GM19452 (cell line): ENCODE measurements at regions not wholly inside any gene's neighbourhood (a gene's known extent, or its start where the extent isn't known, plus 50 kb on each side); places are given as distances from the start of the nearest gene placed in this dataset.

Experiments used
- ATAC-seq: cut with Tn5 transposase; IDR thresholded peaks from one replicate; pipeline ENCODE4 v1.9.1; 2021; ENCODE audit not compliant: unreplicated experiment

GRCh38 chr20:19923762-19924161 is 93.4 kb upstream of the NAA20 start:
- no peak for ATAC-seq

- no peak for ATAC-seq
These were observed 92.9 kb upstream of the NAA20 start for GRCh38 chr20:19924255-19924654.

- ATAC-seq, result no peak
These were observed 90.6 kb upstream of the NAA20 start for GRCh38 chr20:19926591-19926990.

DNA sequence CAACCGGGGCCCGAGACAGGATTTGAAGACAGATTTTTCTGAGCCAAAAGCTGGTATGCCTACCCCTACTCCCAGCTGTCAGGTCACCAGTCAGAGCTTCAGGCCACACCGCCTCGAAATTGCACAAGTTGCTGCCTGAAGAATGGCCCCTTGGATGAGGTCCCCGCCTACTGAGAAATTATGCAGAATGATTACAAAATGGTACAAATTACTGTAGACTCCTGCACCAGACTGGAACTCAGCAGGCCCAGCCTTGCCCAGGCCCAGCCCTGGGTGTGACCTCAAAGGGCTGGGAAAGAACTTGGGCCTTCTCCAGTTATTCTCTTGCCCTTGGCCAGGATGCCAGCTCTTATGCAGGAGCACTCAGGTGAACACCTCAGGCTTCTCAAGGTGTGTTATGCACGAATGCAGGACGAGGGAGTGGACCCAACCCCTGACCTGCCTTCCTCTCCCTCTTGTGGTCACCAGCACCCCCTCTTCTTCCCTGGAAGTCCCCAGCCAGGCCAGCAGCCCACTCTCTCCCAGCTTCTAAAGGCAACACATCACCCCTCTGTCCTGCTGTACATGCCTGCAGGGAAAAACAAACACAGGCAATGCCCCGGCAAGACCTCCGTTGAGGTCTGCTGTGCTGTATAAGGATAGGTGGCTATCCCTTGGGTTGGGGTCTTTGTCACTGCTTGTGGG is 88.7 kb upstream of the NAA20 start:
- no peak for ATAC-seq

- no peak for ATAC-seq
These were observed 88.2 kb upstream of the NAA20 start for GRCh38 chr20:19929012-19929360.

- no peak for ATAC-seq
These were observed 87.5 kb upstream of the NAA20 start for GRCh38 chr20:19929481-19930145.

DNA sequence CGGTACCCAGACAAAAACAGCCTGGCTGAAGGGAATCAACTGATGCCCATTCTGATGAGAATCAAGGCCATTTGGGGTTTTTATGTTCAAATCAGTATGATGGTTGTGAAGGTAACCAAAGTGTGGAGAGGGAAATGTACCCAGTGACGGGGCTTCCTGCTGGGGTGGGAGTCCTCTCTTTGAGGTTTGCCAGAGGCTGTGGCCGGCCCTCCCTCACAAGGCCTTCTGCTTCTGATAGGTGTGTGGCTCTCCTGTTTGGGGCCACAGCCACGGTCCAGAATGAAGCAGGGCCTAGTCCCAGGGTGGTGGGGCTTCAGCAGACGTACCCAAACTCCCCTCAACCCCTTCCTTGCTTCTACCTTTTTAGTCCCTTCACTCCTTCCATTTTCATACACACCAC is 86.7 kb upstream of the NAA20 start:
- no peak for ATAC-seq

GRCh38 chr20:19932170-19932667 is 84.9 kb upstream of the NAA20 start:
- ATAC-seq, result no peak

DNA sequence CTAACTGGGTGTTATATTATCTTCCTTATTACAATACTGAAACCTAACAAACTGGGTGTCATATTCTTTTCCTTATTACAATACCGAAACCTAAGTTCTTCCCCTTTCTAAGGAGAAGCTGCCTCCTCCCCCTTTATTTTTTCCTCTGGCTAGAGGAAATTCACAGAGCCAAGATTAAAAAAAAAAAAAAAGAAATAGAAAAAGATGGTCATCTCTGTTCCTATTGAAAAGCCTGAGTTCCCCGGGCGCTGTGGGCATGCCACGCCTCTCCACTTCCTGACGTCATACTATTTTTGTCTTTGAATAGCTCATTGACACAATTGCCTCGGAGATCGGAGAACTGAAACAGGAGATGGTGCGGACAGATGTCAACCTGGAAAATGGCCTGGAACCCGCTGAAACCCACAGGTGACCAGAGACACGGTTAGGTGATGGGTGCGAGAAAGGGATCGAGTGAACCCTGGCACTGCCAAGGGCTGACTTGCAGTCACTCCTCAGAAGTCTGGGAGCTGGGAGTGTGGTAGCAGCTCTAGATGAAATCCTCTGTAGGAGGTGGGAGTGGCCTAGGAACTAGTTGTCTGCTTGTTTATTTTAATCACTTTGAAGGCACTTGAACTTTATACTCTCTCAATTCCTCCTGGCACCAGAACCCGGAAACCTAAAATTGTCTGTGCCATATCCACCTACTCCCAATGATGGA is 82.2 kb upstream of the NAA20 start:
- no peak for ATAC-seq

GRCh38 chr20:19935842-19936241 is 81.3 kb upstream of the NAA20 start:
- no peak for ATAC-seq

DNA sequence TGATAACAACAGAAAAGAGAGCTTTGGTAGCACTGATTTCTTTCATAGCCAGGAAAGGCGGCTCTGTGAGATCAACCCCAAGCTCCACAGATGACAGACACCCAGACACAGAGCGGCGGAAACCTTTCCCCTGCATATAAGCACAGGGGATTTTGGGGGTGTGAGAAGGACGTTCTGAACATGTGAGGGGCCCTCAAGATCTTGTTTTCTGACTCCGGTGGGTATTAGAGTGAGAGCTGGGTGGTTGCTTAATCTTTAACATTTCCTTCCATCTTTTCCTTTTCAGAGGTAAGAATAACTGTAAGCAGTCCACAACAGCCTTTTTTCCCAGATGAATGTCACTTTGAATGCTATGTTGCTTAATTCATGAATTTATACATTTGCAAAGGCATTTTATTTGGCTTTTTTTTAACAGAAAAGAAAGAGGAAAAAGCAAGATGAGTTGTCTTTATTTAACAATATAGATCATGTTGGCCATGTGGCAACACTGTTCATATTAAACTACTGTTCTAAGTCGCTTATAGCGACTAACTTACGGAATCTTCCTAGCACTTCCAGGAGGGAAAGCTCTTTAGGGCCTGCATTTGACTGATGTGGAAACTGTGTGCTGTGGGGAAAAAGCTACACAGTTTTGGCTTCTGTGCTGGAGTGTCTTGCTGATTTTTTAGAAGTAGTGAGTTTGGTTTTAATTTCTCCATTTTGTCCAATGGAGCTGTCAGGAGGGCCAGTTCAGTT is 80.5 kb upstream of the NAA20 start:
- ATAC-seq, result no peak

GRCh38 chr20:19937218-19937617 is 79.9 kb upstream of the NAA20 start:
- ATAC-seq, result no peak

DNA sequence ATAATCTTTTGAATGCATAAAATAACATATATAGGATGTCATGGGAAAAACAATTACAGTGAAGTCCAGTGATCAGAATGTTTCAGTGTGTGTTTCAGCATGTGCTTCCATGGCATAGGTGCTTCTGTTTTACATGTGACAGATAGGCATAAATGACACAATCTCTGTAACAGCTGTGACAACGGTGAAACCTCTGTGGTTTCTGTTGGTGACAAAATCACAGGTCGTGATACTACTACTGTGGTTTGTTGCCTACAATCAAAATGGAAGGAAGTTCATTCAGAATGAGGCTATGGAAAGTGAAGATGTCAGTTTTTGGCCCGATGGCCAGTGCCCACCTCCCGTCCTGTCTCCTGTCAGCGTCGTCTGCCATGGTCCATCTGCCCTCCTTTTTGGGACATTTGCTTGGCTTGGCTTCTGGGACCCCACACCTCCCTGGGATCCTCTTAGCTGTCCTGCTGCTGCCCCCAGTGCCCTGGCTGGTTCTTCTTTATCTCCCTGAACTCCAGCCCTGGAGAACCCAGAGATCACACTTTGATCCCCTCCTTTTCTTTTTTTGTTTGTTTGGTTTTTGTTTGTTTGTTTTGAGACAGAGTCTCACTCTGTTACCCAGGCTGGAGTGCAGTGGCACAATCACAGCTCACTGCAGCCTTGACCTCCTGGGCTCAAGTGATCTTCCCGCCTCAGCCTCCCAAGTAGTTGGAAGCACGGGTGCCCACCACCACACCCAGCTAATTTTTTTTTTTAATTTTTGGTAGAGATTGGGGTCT is 79.3 kb upstream of the NAA20 start:
- peak; percentile 84 for ATAC-seq

DNA sequence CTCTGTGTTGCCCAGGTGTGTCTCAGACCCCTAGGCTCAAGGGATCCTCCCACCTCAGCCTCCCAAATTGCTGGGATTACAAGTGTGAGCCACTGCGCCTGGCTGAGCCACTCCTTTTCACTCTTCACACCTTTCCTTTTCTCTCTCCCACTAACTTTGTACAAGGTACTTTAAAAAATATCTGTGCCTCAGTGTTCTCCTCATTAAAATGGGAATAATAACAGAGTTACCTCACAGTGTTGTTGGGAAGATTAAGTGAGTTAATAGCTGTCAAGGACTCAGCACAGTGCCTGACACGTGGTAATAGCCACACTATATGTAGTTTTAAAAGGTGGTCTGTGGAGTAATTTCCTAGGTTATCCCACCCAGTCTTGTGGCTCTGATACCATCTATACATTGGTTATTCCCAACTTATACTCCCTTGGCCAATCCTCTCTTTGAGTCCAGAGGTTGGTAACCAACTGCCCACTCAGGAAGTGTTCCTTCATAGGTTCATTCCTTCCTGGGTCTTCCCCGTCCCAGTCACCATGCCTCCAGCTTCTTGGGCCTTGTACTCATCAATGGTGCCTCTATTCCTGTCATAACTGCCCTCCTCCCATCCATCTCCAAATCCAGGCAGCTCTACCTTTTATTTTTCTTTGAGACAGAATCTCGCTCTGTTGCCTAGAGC is 78.6 kb upstream of the NAA20 start:
- no peak for ATAC-seq

GRCh38 chr20:19940988-19941460 is 76.1 kb upstream of the NAA20 start:
- no peak for ATAC-seq

- no peak for ATAC-seq
These were observed 74.6 kb upstream of the NAA20 start for GRCh38 chr20:19942611-19943010.

DNA sequence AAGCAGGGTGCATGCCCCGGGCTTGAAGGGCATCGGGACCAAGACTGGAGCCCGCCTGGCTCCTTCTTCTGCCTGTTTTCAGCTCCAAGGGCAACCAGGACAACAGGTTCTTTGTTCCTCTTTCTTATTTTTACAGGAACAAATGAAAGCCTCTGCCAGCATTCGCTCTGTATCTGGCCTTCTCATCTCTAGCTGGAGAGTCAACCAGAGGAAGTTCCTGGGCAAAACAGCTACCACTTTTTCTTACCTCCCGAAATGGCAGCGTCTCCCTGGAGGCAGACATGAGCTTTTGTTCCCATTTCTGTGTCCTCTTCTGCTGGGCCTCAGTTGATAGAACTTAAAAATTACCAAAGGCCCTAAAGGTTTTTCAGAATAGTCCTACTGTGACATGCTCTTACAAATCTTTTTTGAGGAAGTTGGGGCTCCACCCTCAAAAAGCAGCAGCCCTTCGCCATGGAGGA is 74.1 kb upstream of the NAA20 start:
- no peak for ATAC-seq

- ATAC-seq, result no peak
These were observed 72.2 kb upstream of the NAA20 start for GRCh38 chr20:19944772-19945459.
